Neuronal stem cell (in vitro differentiated cells): ENCODE measurements at regions not wholly inside any gene's neighbourhood (a gene's known extent, or its start where the extent isn't known, plus 50 kb on each side); places are given as distances from the start of the nearest gene placed in this dataset. TPM values are rescaled to one million over a fixed set of nuclear protein-coding genes. Genes with fewer than 3 reads are reported as not detected.

ENCODE experiments used
- DNase-seq: peaks from one replicate; pipeline ENCODE4 v3.0.0-alpha.2; 2013; ENCODE audit warnings: low spot score
- H2AFZ ChIP-seq: one replicate; pipeline ENCODE4 v1.6.1; 2013; ENCODE audit warnings: mild to moderate bottlenecking, low read length, inconsistent platforms
- H2AK5ac ChIP-seq: 2 replicates; pipeline ENCODE4 v1.6.1; 2013; ENCODE audit warnings: low read depth, mild to moderate bottlenecking, inconsistent platforms, low read length, moderate library complexity, mixed read lengths
- H2BK120ac ChIP-seq: 2 replicates; pipeline ENCODE4 v1.6.1; 2013; ENCODE audit warnings: low read depth, mild to moderate bottlenecking, inconsistent platforms, low read length, moderate library complexity, mixed read lengths
- H2BK12ac ChIP-seq: one replicate; pipeline ENCODE4 v1.6.1; 2013; ENCODE audit warnings: low read length, inconsistent platforms
- H2BK15ac ChIP-seq: 2 replicates; pipeline ENCODE4 v1.6.1; 2013; ENCODE audit warnings: mild to moderate bottlenecking, low read length, inconsistent platforms, mixed read lengths
- H2BK5ac ChIP-seq: one replicate; pipeline ENCODE4 v1.6.1; 2013; ENCODE audit warnings: inconsistent platforms, mild to moderate bottlenecking, low read length, moderate library complexity
- H3K14ac ChIP-seq: one replicate; pipeline ENCODE4 v1.6.1; 2013; ENCODE audit warnings: low read length, inconsistent platforms
- H3K18ac ChIP-seq: 2 replicates; pipeline ENCODE4 v1.6.1; 2013; ENCODE audit warnings: low read length, inconsistent platforms
- H3K23ac ChIP-seq: 2 replicates; pipeline ENCODE4 v1.6.1; 2013; ENCODE audit warnings: low read depth, mild to moderate bottlenecking, mixed read lengths, low read length, inconsistent platforms; ENCODE audit not compliant: poor library complexity
- H3K27ac ChIP-seq: replicated peaks from 3 replicates; pipeline ENCODE4 v1.5.1; 2013; ENCODE audit warnings: low read length, inconsistent platforms
- H3K27me3 ChIP-seq, 3 experiments: 2 replicates each; pipeline ENCODE4 v1.6.1; 2013; ENCODE audit warnings: low read length in 3 of 3, mild to moderate bottlenecking in 2 of 3, inconsistent platforms in 1 of 3, low read depth in 1 of 3, mixed read lengths in 1 of 3, moderate library complexity in 1 of 3; ENCODE audit not compliant: control insufficient read depth in 3 of 3, insufficient read depth in 3 of 3
- H3K36me3 ChIP-seq, 2 donors: replicated peaks in 1 of 2; 2 replicates each; pipeline ENCODE4 v1.6.1; 2013; ENCODE audit warnings: low read length in 2 of 2; ENCODE audit not compliant: control insufficient read depth in 2 of 2, insufficient read depth in 2 of 2
- H3K4ac ChIP-seq: 2 replicates; pipeline ENCODE4 v1.6.1; 2013; ENCODE audit warnings: inconsistent platforms, mild to moderate bottlenecking, low read length, moderate library complexity
- H3K4me1 ChIP-seq, 2 donors: 1 replicate in 1 of 2; 2 replicates in 1 of 2; pipeline ENCODE4 v1.6.1; 2013; ENCODE audit warnings: low read length in 2 of 2, low read depth in 1 of 2; ENCODE audit not compliant: control insufficient read depth in 2 of 2, insufficient read depth in 1 of 2
- H3K4me2 ChIP-seq: one replicate; pipeline ENCODE4 v1.6.1; 2013; ENCODE audit warnings: mild to moderate bottlenecking, low read length, inconsistent platforms; ENCODE audit not compliant: insufficient read depth, poor library complexity, severe bottlenecking
- H3K4me3 ChIP-seq, 2 donors: 2 replicates each; pipeline ENCODE4 v1.5.1; 2013; ENCODE audit warnings: low read length in 2 of 2, mild to moderate bottlenecking in 2 of 2, inconsistent platforms in 1 of 2, moderate library complexity in 1 of 2
- H3K79me1 ChIP-seq: one replicate; pipeline ENCODE4 v1.6.1; 2013; ENCODE audit warnings: low read depth, mild to moderate bottlenecking, inconsistent platforms, low read length, moderate library complexity
- H3K9ac ChIP-seq: one replicate; pipeline ENCODE4 v1.6.1; 2013; ENCODE audit warnings: mild to moderate bottlenecking, low read depth, low read length, inconsistent platforms; ENCODE audit not compliant: poor library complexity
- H3K9me3 ChIP-seq, 2 donors: replicated peaks in 1 of 2; 2 replicates each; pipeline versions ENCODE3 to v1.6.1; 2013; ENCODE audit warnings: low read length in 2 of 2, mild to moderate bottlenecking in 2 of 2, inconsistent platforms in 1 of 2, low read depth in 1 of 2, mixed read lengths in 1 of 2, moderate library complexity in 1 of 2; ENCODE audit not compliant: control insufficient read depth in 2 of 2, insufficient read depth in 1 of 2
- H4K8ac ChIP-seq: one replicate; pipeline ENCODE4 v1.6.1; 2013; ENCODE audit warnings: low read depth, mild to moderate bottlenecking, inconsistent platforms, low read length, moderate library complexity
- H4K91ac ChIP-seq: one replicate; pipeline ENCODE4 v1.6.1; 2013; ENCODE audit warnings: low read length, low read depth, mild to moderate bottlenecking, inconsistent platforms; ENCODE audit not compliant: poor library complexity
- WGBS, 2 donors: extraction: QIAGEN DNeasy Blood & Tissue Kit; methylation state at CpG; one replicate each; pipeline ENCODE4 v1.1.7; 2013; ENCODE audit warnings: missing lambda C conversion rate in 2 of 2, mixed read lengths in 1 of 2; ENCODE audit not compliant: insufficient read length in 2 of 2, insufficient replicate concordance in 1 of 2; ENCODE audit errors: extremely low coverage in 2 of 2; 5-methylcytosine and 5-hydroxymethylcytosine counted together
- small RNA-seq: library from polyadenylated mRNA; stranded (forward); fragments of <200 nt; extraction: miRNeasy Mini kit (QIAGEN cat#:217004); gene quantifications from one replicate; pipeline ENCODE3, GENCODE V24; 2013; ENCODE audit not compliant: insufficient read depth

DNA sequence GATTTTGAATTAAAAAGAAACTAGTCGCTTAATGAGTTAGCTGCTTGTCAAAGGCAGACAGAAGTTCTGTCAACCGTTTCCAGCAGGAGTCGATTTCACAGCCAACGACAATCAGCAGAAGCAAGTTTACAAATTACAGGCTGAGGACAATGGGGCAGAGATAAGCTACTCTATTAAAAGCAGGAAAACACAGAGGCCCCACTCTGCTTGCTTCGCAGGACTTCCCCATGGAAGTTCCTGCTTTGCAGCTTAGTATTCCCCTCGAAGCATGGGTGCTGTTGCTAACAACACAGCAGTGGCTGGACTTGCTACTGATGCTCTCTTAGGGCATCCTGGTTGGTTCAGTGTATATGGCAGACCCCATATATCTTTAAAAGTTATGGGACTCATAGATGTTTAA lies 50.8 kb upstream of the KLF6 start:
- no peak overlapping the region for H3K9ac ChIP-seq
- peak overlapping the region; percentile 27 for H2AFZ ChIP-seq
- WGBS, 2 donors: no CpG with 5 or more reads among the region's 6 CpGs
- no peak overlapping the region for H2BK5ac ChIP-seq
- no peak overlapping the region for H2BK120ac ChIP-seq
- H3K36me3 ChIP-seq: no peaks in the 10 kb centered on the region
- no peak overlapping the region for H2BK12ac ChIP-seq
- H2AK5ac ChIP-seq: no peak overlapping the region
- no peak overlapping the region for H2BK15ac ChIP-seq
- H3K9me3 ChIP-seq: no peaks in the 10 kb centered on the region
- H3K4me1 ChIP-seq: peaks cover 0 to 1% of the 10 kb centered on the region in 2 donors
- no peak overlapping the region for H3K14ac ChIP-seq
- no peaks in the 10 kb centered on the region for H3K79me1 ChIP-seq
- H3K4ac ChIP-seq: no peak overlapping the region
- no peaks in the 10 kb centered on the region for H3K27me3 ChIP-seq
- no peak overlapping the region for H3K4me2 ChIP-seq
- no peak overlapping the region for H3K23ac ChIP-seq
- no peak overlapping the region for H3K18ac ChIP-seq
- no peak for DNase-seq
- no peak overlapping the region for H3K4me3 ChIP-seq
- no peak overlapping the region for H4K91ac ChIP-seq
- no peak overlapping the region for H3K27ac ChIP-seq
- H4K8ac ChIP-seq: no peak overlapping the region

DNA sequence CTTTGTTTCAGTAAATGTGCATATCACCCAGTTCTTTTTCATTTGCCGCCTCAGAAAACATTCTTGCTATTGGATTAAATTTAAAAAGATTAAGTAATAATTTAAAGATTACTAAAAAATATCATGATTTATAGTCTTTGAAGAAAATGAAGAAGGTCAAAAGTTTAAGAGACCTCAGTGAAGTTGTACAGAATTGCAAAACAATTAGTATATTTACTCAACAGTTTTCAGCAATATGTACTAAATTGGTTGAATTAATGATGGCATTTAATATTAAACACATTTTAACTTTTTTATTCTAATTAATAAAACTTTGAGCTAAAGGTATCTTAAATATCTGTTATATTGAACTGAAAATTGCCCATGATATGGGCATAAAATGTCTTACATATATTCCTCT lies 49.9 kb upstream of the KLF6 start:
- H2AK5ac ChIP-seq: no peak overlapping the region
- H4K8ac ChIP-seq: no peak overlapping the region
- no peaks in the 10 kb centered on the region for H3K27me3 ChIP-seq
- H3K4ac ChIP-seq: no peak overlapping the region
- no peak overlapping the region for H2AFZ ChIP-seq
- H4K91ac ChIP-seq: no peak overlapping the region
- H2BK5ac ChIP-seq: no peak overlapping the region
- no peaks in the 10 kb centered on the region for H3K79me1 ChIP-seq
- no peak overlapping the region for H2BK15ac ChIP-seq
- H3K4me2 ChIP-seq: no peak overlapping the region
- no peaks in the 10 kb centered on the region for H3K9me3 ChIP-seq
- peaks cover 0 to 1% of the 10 kb centered on the region in 2 donors for H3K4me1 ChIP-seq
- H3K36me3 ChIP-seq: no peaks in the 10 kb centered on the region
- H3K27ac ChIP-seq: no peak overlapping the region
- H3K4me3 ChIP-seq: no peak overlapping the region
- no CpG with 5 or more reads among the region's 1 CpG for WGBS, 2 donors
- H3K18ac ChIP-seq: no peak overlapping the region
- no peak overlapping the region for H3K23ac ChIP-seq
- no peak overlapping the region for H2BK12ac ChIP-seq
- no peak overlapping the region for H3K14ac ChIP-seq
- no peak overlapping the region for H2BK120ac ChIP-seq
- no peak overlapping the region for H3K9ac ChIP-seq
- DNase-seq: no peak

Small RNAs in the stretch of these regions (small RNA-seq; reads per million reads assigned to genes)
- gene MIR6078 (not detected), gene RNU6-163P (not detected)
